Hepatocyte (in vitro differentiated cells): ENCODE measurements at regions not wholly inside any gene's neighbourhood (a gene's known extent, or its start where the extent isn't known, plus 50 kb on each side); places are given as distances from the start of the nearest gene placed in this dataset.

Experiments used
- DNase-seq: peaks from one replicate; pipeline ENCODE4 v3.0.0-alpha.2; 2016; ENCODE audit warnings: low spot score
- H2AFZ ChIP-seq: fragments of 200-600 bp; sonication (generic); 2 replicates; pipeline ENCODE4 v1.6.0; 2016; ENCODE audit warnings: antibody characterized with exemption, mild to moderate bottlenecking
- H3K27ac ChIP-seq: fragments of 200-600 bp; sonication (generic); 2 replicates; pipeline ENCODE4 v1.5.1; 2016; ENCODE audit warnings: mild to moderate bottlenecking
- H3K27me3 ChIP-seq: fragments of 200-600 bp; sonication (generic); 2 replicates; pipeline ENCODE4 v1.6.1; 2016
- H3K36me3 ChIP-seq: fragments of 200-600 bp; sonication (generic); replicated peaks from 2 replicates; pipeline ENCODE4 v1.5.1; 2016; ENCODE audit warnings: low read depth; ENCODE audit not compliant: insufficient read depth
- H3K4me1 ChIP-seq: fragments of 200-600 bp; sonication (generic); 2 replicates; pipeline ENCODE4 v1.5.1; 2016; ENCODE audit warnings: mild to moderate bottlenecking, moderate library complexity; ENCODE audit not compliant: insufficient read depth
- H3K4me2 ChIP-seq: fragments of 200-600 bp; sonication (generic); 2 replicates; pipeline ENCODE4 v1.6.0; 2016
- H3K4me3 ChIP-seq: fragments of 200-600 bp; sonication (generic); 2 replicates; pipeline ENCODE4 v1.5.1; 2016; ENCODE audit warnings: mild to moderate bottlenecking
- H3K79me2 ChIP-seq: fragments of 200-600 bp; sonication (generic); 2 replicates; pipeline ENCODE4 v1.6.0; 2017; ENCODE audit warnings: mild to moderate bottlenecking
- H3K9me2 ChIP-seq: fragments of 200-600 bp; sonication (generic); replicated peaks from 2 replicates; pipeline ENCODE4 v1.6.0; 2017; ENCODE audit warnings: mild to moderate bottlenecking; ENCODE audit not compliant: insufficient read depth
- H3K9me3 ChIP-seq: fragments of 200-600 bp; sonication (generic); 2 replicates; pipeline ENCODE4 v1.5.1; 2016; ENCODE audit warnings: low read depth, mild to moderate bottlenecking
- H4K20me1 ChIP-seq: fragments of 200-600 bp; sonication (generic); 2 replicates; pipeline ENCODE4 v1.6.0; 2016; ENCODE audit warnings: mild to moderate bottlenecking; ENCODE audit not compliant: insufficient read depth, poor library complexity, severe bottlenecking
- CTCF ChIP-seq: fragments of 200-600 bp; sonication (generic); IDR thresholded peaks from 2 replicates; pipeline ENCODE4 v1.5.1; 2016; ENCODE audit warnings: antibody characterized with exemption, mild to moderate bottlenecking; ENCODE audit not compliant: poor library complexity
- EZH2 ChIP-seq: fragments of 200-600 bp; sonication (generic); IDR thresholded peaks from 2 replicates; pipeline ENCODE4 v1.6.1; 2016; ENCODE audit warnings: antibody characterized with exemption, mild to moderate bottlenecking, borderline replicate concordance
- EZH2phosphoT487 ChIP-seq: fragments of 200-600 bp; sonication (generic); IDR thresholded peaks from one replicate; pipeline ENCODE4 v1.6.1; 2018; ENCODE audit warnings: antibody characterized with exemption, mild to moderate bottlenecking, low read depth, moderate library complexity; ENCODE audit not compliant: unreplicated experiment, severe bottlenecking
- WGBS: methylation state at CpG from one replicate; pipeline ENCODE4 v1.1.6; 2016; ENCODE audit warnings: low lambda C conversion rate; ENCODE audit errors: missing lambda C conversion rate; 5-methylcytosine and 5-hydroxymethylcytosine counted together

DNA sequence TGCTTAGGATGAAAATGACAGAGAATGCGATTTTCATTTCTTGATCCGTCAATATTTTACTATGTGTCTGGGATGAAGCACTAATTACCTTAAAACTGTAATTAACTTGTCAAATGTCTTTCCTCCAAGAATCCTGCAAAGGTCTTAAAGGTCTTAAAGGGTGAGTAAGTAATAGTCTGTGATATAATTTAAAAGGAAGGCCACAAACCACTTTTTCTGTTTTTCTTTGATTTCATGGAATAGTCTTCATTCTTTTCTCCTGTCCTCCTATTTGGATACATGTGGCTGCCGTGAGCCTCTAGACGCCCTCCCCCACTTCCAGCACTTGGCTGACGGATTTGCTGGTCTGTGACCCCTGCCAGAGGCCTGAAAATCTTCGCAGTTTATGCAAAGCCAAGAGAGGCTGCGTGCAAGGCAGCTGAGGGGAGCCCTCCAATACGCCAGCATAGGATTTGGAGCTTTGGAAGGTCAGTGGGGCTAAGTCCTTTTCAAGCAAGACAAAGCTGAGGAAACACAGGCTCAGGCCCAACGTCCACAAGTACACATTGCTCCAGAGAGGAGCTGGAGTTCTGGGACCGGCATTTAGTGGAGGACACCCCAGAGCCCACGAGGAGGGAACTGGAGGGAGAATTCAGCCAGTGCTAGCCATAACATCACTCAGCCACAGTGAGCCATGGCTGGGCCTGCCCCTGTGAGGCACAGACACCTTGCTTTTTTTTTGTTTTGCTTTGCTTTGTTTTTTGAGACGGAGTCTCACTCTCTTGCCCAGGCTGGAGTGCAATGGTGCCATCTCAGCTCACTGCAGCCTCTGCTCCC lies 382.6 kb downstream of the SMOC2 start:
- H3K9me3 ChIP-seq, result no peaks in the 10 kb centered on the region
- H3K27ac ChIP-seq, result peak overlapping the region; percentile 34
- no peaks in the 10 kb centered on the region for H3K79me2 ChIP-seq
- H3K9me2 ChIP-seq, result no peaks in the 10 kb centered on the region
- H3K36me3 ChIP-seq, result no peaks in the 10 kb centered on the region
- H4K20me1 ChIP-seq, result no peaks in the 10 kb centered on the region
- no peak overlapping the region for H2AFZ ChIP-seq
- H3K4me2 ChIP-seq, result no peak overlapping the region
- TF ChIP-seq EZH2phosphoT487, result no peak
- TF ChIP-seq EZH2, result no peak
- no peak for TF ChIP-seq CTCF
- no peaks in the 10 kb centered on the region for H3K27me3 ChIP-seq
- peak; percentile 46 for DNase-seq
- peaks cover 20% of the 10 kb centered on the region for H3K4me1 ChIP-seq
- H3K4me3 ChIP-seq, result no peak overlapping the region
- 44% methylated on average over 12 of the region's 12 CpGs for WGBS

GRCh38 chr6:168822376-168822775 lies 381.4 kb downstream of the SMOC2 start:
- H3K79me2 ChIP-seq, result no peaks in the 10 kb centered on the region
- no peaks in the 10 kb centered on the region for H4K20me1 ChIP-seq
- H3K4me2 ChIP-seq, result no peak overlapping the region
- H3K9me2 ChIP-seq, result no peaks in the 10 kb centered on the region
- peaks cover 7% of the 10 kb centered on the region for H3K9me3 ChIP-seq
- 71% methylated on average over 9 of the region's 9 CpGs for WGBS
- peaks cover 8% of the 10 kb centered on the region for H3K4me1 ChIP-seq
- no peak for TF ChIP-seq EZH2phosphoT487
- no peak for TF ChIP-seq EZH2
- TF ChIP-seq CTCF, result no peak
- no peak for DNase-seq
- no peaks in the 10 kb centered on the region for H3K27me3 ChIP-seq
- peak overlapping the region; percentile 31 for H3K27ac ChIP-seq
- H2AFZ ChIP-seq, result no peak overlapping the region
- no peaks in the 10 kb centered on the region for H3K36me3 ChIP-seq
- no peak overlapping the region for H3K4me3 ChIP-seq

- no peaks in the 10 kb centered on the region for H3K79me2 ChIP-seq
- H4K20me1 ChIP-seq, result no peaks in the 10 kb centered on the region
- H3K4me1 ChIP-seq, result peaks cover 8% of the 10 kb centered on the region
- H3K27ac ChIP-seq, result no peak overlapping the region
- H3K27me3 ChIP-seq, result no peaks in the 10 kb centered on the region
- no peak overlapping the region for H3K4me2 ChIP-seq
- H3K9me3 ChIP-seq, result peaks cover 7% of the 10 kb centered on the region
- DNase-seq, result no peak
- H3K4me3 ChIP-seq, result no peak overlapping the region
- H3K9me2 ChIP-seq, result no peaks in the 10 kb centered on the region
- WGBS, result 82% methylated on average over 8 of the region's 8 CpGs
- no peak overlapping the region for H2AFZ ChIP-seq
- TF ChIP-seq CTCF (no peak), EZH2phosphoT487 (no peak), EZH2 (no peak)
- no peaks in the 10 kb centered on the region for H3K36me3 ChIP-seq
Measured at GRCh38 chr6:168819546-168819945, 378.6 kb downstream of the SMOC2 start.
